GM19023 (cell line): ENCODE measurements at regions not wholly inside any gene's neighbourhood (a gene's known extent, or its start where the extent isn't known, plus 50 kb on each side); places are given as distances from the start of the nearest gene placed in this dataset.
"Not testable (repeated sequence)": the region's sequence is repeated elsewhere in the genome, so short reads cannot be mapped to it uniquely, and the experiment has no call there.

ENCODE experiments used
- ATAC-seq: cut with Tn5 transposase; IDR thresholded peaks from one replicate; pipeline ENCODE4 v1.9.1; 2021; ENCODE audit warnings: mild to moderate bottlenecking, moderate library complexity; ENCODE audit not compliant: unreplicated experiment

- ATAC-seq: no peak
Observed at GRCh38 chr17:69669441-69670178, 255.1 kb downstream of the MAP2K6 start.

- no peak for ATAC-seq
Observed at GRCh38 chr17:69672924-69673323, 258.4 kb downstream of the MAP2K6 start.

- no peak for ATAC-seq
Observed at GRCh38 chr17:69677130-69677529, 262.6 kb downstream of the MAP2K6 start.

GRCh38 chr17:69678206-69678605 lies 263.7 kb downstream of the MAP2K6 start:
- no peak for ATAC-seq

- ATAC-seq: no peak
Observed at GRCh38 chr17:69679829-69680228, 265.3 kb downstream of the MAP2K6 start.

- ATAC-seq: no peak
Observed at GRCh38 chr17:69684251-69684650, 269.8 kb downstream of the MAP2K6 start.

GRCh38 chr17:69685150-69685549 lies 270.7 kb downstream of the MAP2K6 start:
- not testable (repeated sequence) for ATAC-seq

- no peak for ATAC-seq
Observed at GRCh38 chr17:69690531-69690930, 276.0 kb downstream of the MAP2K6 start.

GRCh38 chr17:69692171-69692570 lies 277.7 kb downstream of the MAP2K6 start:
- no peak for ATAC-seq

- no peak for ATAC-seq
Observed at GRCh38 chr17:69695646-69696045, 281.1 kb downstream of the MAP2K6 start.

GRCh38 chr17:69696650-69697049 lies 282.2 kb downstream of the MAP2K6 start:
- ATAC-seq: no peak

GRCh38 chr17:69698352-69698751 lies 283.9 kb downstream of the MAP2K6 start:
- not testable (repeated sequence) for ATAC-seq

- ATAC-seq: no peak
Observed at GRCh38 chr17:69702078-69702477, 287.6 kb downstream of the MAP2K6 start.

GRCh38 chr17:69703751-69704150 lies 289.3 kb downstream of the MAP2K6 start:
- ATAC-seq: no peak

GRCh38 chr17:69704935-69705334 lies 290.4 kb downstream of the MAP2K6 start:
- no peak for ATAC-seq

GRCh38 chr17:69706127-69706526 lies 291.6 kb downstream of the MAP2K6 start:
- no peak for ATAC-seq

- ATAC-seq: no peak
Observed at GRCh38 chr17:69709441-69709840, 294.9 kb downstream of the MAP2K6 start.

- no peak for ATAC-seq
Observed at GRCh38 chr17:69710926-69711325, 296.4 kb downstream of the MAP2K6 start.

- no peak for ATAC-seq
Observed at GRCh38 chr17:69711541-69711940, 297.0 kb downstream of the MAP2K6 start.

GRCh38 chr17:69712801-69713311 lies 298.4 kb downstream of the MAP2K6 start:
- ATAC-seq: no peak

GRCh38 chr17:69713815-69714214 lies 299.3 kb downstream of the MAP2K6 start:
- ATAC-seq: no peak

GRCh38 chr17:69714669-69715068 lies 300.2 kb downstream of the MAP2K6 start:
- no peak for ATAC-seq

- ATAC-seq: no peak
Observed at GRCh38 chr17:69715656-69716055, 301.2 kb downstream of the MAP2K6 start.
